SK-N-SH treated with all-trans-retinoic acid at 6 μM for 48 hours (cell line): ENCODE measurements at regions not wholly inside any gene's neighbourhood (a gene's known extent, or its start where the extent isn't known, plus 50 kb on each side); places are given as distances from the start of the nearest gene placed in this dataset.

Source experiments
- CSDC2 ChIP-seq: fragments of 250-450 bp; sonication (Bioruptor Pico); IDR thresholded peaks from 2 replicates; pipeline ENCODE4 v1.5.0; 2020; ENCODE audit warnings: mild to moderate bottlenecking, moderate library complexity
- GLIS3 ChIP-seq: fragments of 250-450 bp; sonication (Bioruptor Pico); IDR thresholded peaks from 2 replicates; pipeline ENCODE4 v1.5.0; 2020; ENCODE audit warnings: mild to moderate bottlenecking, moderate library complexity
- PATZ1 ChIP-seq: fragments of 250-450 bp; sonication (Bioruptor Pico); IDR thresholded peaks from 2 replicates; pipeline ENCODE4 v1.8.0; 2020; ENCODE audit warnings: mild to moderate bottlenecking, moderate library complexity, borderline replicate concordance

GRCh38 chr2:5343785-5344335 lies 348.3 kb upstream of the SOX11 start:
- TF ChIP-seq CSDC2 (CRISPR knock-in tag): no peak
- no peak for TF ChIP-seq PATZ1
- no peak for TF ChIP-seq GLIS3 (CRISPR knock-in tag)
